ENCODE measurements at regions not wholly inside any gene's neighbourhood (a gene's known extent, or its start where the extent isn't known, plus 50 kb on each side); places are given as distances from the start of the nearest gene placed in this dataset.

- Mint-ChIP-seq H3K36me3 (ENCODE audit: low read depth) (no peaks in the 10 kb centered on the region), H3K9me3 (no peaks in the 10 kb centered on the region), H3K4me1 (ENCODE audit: low read depth) (no peaks in the 10 kb centered on the region), H3K27me3 (ENCODE audit: low read depth) (no peaks in the 10 kb centered on the region), H3K27ac (no peak overlapping the region), H3K4me3 (no peak overlapping the region)
- no peak for DNase-seq (ENCODE audit: low spot score)
Observed at GRCh38 chr2:17249249-17249648, 269.0 kb downstream of the RAD51AP2 start.

GRCh38 chr2:17245906-17246305 lies 272.3 kb downstream of the RAD51AP2 start:
- H3K4me1 Mint-ChIP-seq (ENCODE audit: low read depth) = no peaks in the 10 kb centered on the region
- H3K27me3 Mint-ChIP-seq (ENCODE audit: low read depth) = no peaks in the 10 kb centered on the region
- H3K36me3 Mint-ChIP-seq (ENCODE audit: low read depth) = no peaks in the 10 kb centered on the region
- DNase-seq (ENCODE audit: low spot score) = no peak
- H3K27ac Mint-ChIP-seq = no peak overlapping the region
- no peak overlapping the region for H3K4me3 Mint-ChIP-seq
- H3K9me3 Mint-ChIP-seq = no peaks in the 10 kb centered on the region

DNA sequence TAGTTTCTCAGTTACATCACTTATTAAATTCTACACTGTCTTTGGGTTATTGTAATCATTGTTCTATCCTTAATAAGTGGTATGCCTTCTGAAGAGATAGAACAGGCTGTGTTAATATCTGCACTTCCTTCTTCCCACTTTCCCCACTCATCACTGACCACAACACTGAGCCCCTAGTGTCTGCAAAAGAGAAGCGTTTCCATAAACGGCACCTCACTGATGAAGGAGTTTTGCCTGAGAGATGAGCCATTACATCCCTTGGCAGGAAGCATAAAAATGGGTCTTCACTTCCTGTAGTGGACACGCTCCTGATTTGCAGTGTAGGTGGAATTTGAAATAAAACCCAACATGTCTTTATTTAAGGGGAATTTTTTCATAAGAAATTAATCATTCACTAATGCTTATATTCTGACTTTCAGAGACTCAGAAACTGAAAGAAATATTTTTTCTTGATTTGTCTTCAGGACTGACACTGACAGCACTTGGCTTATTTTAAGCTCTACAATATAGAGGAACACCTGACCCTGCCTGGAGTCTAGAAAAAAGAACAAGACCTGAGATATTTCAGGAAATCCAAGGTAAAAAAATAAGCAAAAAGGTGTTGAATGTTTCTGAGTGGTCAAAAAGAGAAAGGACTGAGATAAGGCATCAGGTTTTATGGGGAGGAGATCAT lies 275.3 kb downstream of the RAD51AP2 start:
- H3K9me3 Mint-ChIP-seq = no peaks in the 10 kb centered on the region
- no peak overlapping the region for H3K4me3 Mint-ChIP-seq
- H3K36me3 Mint-ChIP-seq (ENCODE audit: low read depth) = no peaks in the 10 kb centered on the region
- H3K27ac Mint-ChIP-seq = no peak overlapping the region
- no peaks in the 10 kb centered on the region for H3K27me3 Mint-ChIP-seq (ENCODE audit: low read depth)
- no peak for DNase-seq (ENCODE audit: low spot score)
- H3K4me1 Mint-ChIP-seq (ENCODE audit: low read depth) = no peaks in the 10 kb centered on the region

DNA sequence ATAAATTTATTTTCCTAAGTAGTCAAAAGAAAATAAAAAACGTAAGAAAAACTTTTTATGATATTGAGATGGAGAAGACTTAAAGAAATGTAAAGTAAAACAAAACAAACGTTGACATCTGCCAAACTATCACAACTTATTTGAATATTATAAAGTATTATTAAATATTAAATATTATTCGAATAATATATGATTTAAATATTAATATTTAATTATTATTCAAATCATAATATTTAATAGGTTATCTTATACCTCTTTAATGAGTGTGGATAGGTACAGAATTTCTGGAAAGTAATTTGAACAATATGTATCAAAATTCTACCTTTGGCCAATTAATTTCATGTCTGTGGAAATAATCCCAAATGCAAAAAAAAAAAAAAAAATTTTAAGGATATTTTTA lies 278.7 kb downstream of the RAD51AP2 start:
- Mint-ChIP-seq H3K9me3 (no peaks in the 10 kb centered on the region), H3K4me3 (no peak overlapping the region), H3K27me3 (ENCODE audit: low read depth) (no peaks in the 10 kb centered on the region), H3K4me1 (ENCODE audit: low read depth) (no peaks in the 10 kb centered on the region), H3K27ac (no peak overlapping the region), H3K36me3 (ENCODE audit: low read depth) (no peaks in the 10 kb centered on the region)
- DNase-seq (ENCODE audit: low spot score) = no peak

DNA sequence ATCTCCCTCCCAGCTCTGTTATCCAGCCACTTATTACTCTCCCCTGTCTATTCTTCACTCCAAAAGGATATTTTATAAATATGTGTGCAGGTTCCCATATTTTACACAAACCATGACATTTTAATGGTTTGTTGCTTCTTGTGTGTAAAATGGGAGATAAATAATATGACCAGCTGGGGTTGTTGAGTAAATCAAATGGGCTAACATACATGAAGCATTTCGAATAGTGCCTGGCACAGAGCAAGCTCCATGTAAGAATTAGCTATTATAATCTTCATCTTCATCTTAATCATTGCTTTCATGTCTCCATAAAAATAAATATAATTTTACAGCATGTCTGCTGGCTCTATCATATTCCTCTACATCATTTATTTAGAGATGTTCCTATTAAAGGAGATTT lies 283.1 kb downstream of the RAD51AP2 start:
- no peak overlapping the region for H3K4me3 Mint-ChIP-seq
- DNase-seq (ENCODE audit: low spot score) = no peak
- H3K4me1 Mint-ChIP-seq (ENCODE audit: low read depth) = no peaks in the 10 kb centered on the region
- H3K27me3 Mint-ChIP-seq (ENCODE audit: low read depth) = no peaks in the 10 kb centered on the region
- H3K9me3 Mint-ChIP-seq = no peaks in the 10 kb centered on the region
- no peaks in the 10 kb centered on the region for H3K36me3 Mint-ChIP-seq (ENCODE audit: low read depth)
- H3K27ac Mint-ChIP-seq = no peak overlapping the region

- Mint-ChIP-seq H3K27me3 (ENCODE audit: low read depth) (no peaks in the 10 kb centered on the region), H3K4me1 (ENCODE audit: low read depth) (no peaks in the 10 kb centered on the region), H3K27ac (no peak overlapping the region), H3K9me3 (no peaks in the 10 kb centered on the region), H3K36me3 (ENCODE audit: low read depth) (no peaks in the 10 kb centered on the region), H3K4me3 (no peak overlapping the region)
- DNase-seq (ENCODE audit: low spot score) = no peak
Observed at GRCh38 chr2:17232776-17233556, 285.3 kb downstream of the RAD51AP2 start.

DNA sequence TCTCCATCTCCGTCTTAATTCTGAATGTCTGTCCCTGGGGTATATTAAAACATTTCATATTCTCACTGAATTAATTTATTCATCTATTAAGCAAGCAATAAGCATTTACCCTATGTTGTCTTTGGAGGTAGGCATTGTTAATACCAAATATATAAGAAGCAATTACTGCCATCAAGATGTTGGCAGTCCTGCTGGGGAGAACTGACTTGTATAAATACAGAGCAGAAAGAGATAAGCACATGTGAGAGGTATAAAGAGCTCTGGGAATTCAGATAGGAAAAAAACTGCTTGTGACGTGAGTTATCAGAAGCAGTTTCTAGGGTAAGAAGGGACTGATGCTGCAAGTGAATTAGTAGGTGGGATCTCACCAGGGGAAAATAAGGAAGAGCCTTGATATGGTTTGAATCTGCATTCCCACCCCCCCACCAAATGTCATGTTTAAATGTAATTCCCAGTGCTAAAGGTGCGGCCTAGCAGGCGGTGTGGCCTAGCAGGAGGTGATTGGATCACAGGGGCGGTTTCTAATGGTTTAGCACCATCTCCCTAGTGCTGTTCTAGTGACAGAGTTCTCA lies 286.8 kb downstream of the RAD51AP2 start:
- Mint-ChIP-seq H3K27ac (no peak overlapping the region), H3K27me3 (ENCODE audit: low read depth) (no peaks in the 10 kb centered on the region), H3K4me3 (no peak overlapping the region), H3K9me3 (no peaks in the 10 kb centered on the region), H3K36me3 (ENCODE audit: low read depth) (no peaks in the 10 kb centered on the region), H3K4me1 (ENCODE audit: low read depth) (no peaks in the 10 kb centered on the region)
- no peak for DNase-seq (ENCODE audit: low spot score)

GRCh38 chr2:17229414-17229813 lies 288.8 kb downstream of the RAD51AP2 start:
- H3K4me1 Mint-ChIP-seq (ENCODE audit: low read depth) = no peaks in the 10 kb centered on the region
- H3K27me3 Mint-ChIP-seq (ENCODE audit: low read depth) = no peaks in the 10 kb centered on the region
- no peak for DNase-seq (ENCODE audit: low spot score)
- H3K9me3 Mint-ChIP-seq = no peaks in the 10 kb centered on the region
- H3K4me3 Mint-ChIP-seq = no peak overlapping the region
- no peak overlapping the region for H3K27ac Mint-ChIP-seq
- H3K36me3 Mint-ChIP-seq (ENCODE audit: low read depth) = no peaks in the 10 kb centered on the region

GRCh38 chr2:17228461-17228860 lies 289.8 kb downstream of the RAD51AP2 start:
- no peaks in the 10 kb centered on the region for H3K9me3 Mint-ChIP-seq

GRCh38 chr2:17227856-17228255 lies 290.4 kb downstream of the RAD51AP2 start:
- H3K27ac Mint-ChIP-seq = no peak overlapping the region
- H3K4me1 Mint-ChIP-seq (ENCODE audit: low read depth) = no peaks in the 10 kb centered on the region

More at GRCh38 chr2:17228461-17228860, 289.8 kb downstream of the RAD51AP2 start:
- Mint-ChIP-seq H3K4me1 (ENCODE audit: low read depth) (no peaks in the 10 kb centered on the region), H3K4me3 (no peak overlapping the region), H3K27ac (no peak overlapping the region), H3K36me3 (ENCODE audit: low read depth) (no peaks in the 10 kb centered on the region), H3K27me3 (ENCODE audit: low read depth) (no peaks in the 10 kb centered on the region)
- DNase-seq (ENCODE audit: low spot score) = no peak

GRCh38 chr2:17226941-17227490 lies 291.2 kb downstream of the RAD51AP2 start:
- Mint-ChIP-seq H3K9me3 (no peaks in the 10 kb centered on the region), H3K4me3 (no peak overlapping the region), H3K27ac (no peak overlapping the region), H3K27me3 (ENCODE audit: low read depth) (no peaks in the 10 kb centered on the region), H3K4me1 (ENCODE audit: low read depth) (no peaks in the 10 kb centered on the region), H3K36me3 (ENCODE audit: low read depth) (no peaks in the 10 kb centered on the region)
- no peak for DNase-seq (ENCODE audit: low spot score)

More at GRCh38 chr2:17227856-17228255, 290.4 kb downstream of the RAD51AP2 start:
- no peak for DNase-seq (ENCODE audit: low spot score)
- Mint-ChIP-seq H3K27me3 (ENCODE audit: low read depth) (no peaks in the 10 kb centered on the region), H3K4me3 (no peak overlapping the region), H3K9me3 (no peaks in the 10 kb centered on the region), H3K36me3 (ENCODE audit: low read depth) (no peaks in the 10 kb centered on the region)

GRCh38 chr2:17223211-17223610 lies 295.0 kb downstream of the RAD51AP2 start:
- H3K4me3 Mint-ChIP-seq = no peak overlapping the region
- no peaks in the 10 kb centered on the region for H3K9me3 Mint-ChIP-seq
- H3K27me3 Mint-ChIP-seq (ENCODE audit: low read depth) = no peaks in the 10 kb centered on the region
- no peak for DNase-seq (ENCODE audit: low spot score)
- no peak overlapping the region for H3K27ac Mint-ChIP-seq
- no peaks in the 10 kb centered on the region for H3K4me1 Mint-ChIP-seq (ENCODE audit: low read depth)
- no peaks in the 10 kb centered on the region for H3K36me3 Mint-ChIP-seq (ENCODE audit: low read depth)

DNA sequence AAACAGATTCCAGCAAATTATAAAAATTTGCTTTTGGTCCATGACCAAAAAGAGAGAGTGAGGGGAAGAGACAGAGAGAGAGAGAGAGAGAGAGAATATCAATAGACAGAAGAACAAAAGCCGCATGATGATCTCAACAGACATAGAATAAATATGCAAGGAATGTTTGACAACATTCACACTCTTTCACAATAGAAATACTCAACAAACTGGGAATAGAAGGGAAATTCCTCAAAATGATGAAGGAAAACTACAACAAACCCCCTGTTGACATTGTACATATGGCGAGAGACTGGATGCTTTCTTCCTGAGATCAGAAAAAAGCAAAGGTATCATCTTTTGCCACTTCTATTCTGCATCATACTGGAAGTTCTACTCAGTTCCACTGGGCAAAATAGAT lies 309.7 kb downstream of the RAD51AP2 start:
- H3K4me1 Mint-ChIP-seq (ENCODE audit: low read depth) = no peaks in the 10 kb centered on the region

GRCh38 chr2:17206771-17207170 lies 311.5 kb downstream of the RAD51AP2 start:
- H3K4me3 Mint-ChIP-seq = no peak overlapping the region
- peaks cover 5% of the 10 kb centered on the region for H3K9me3 Mint-ChIP-seq
- H3K27me3 Mint-ChIP-seq (ENCODE audit: low read depth) = no peaks in the 10 kb centered on the region
- no peak overlapping the region for H3K27ac Mint-ChIP-seq
- no peaks in the 10 kb centered on the region for H3K36me3 Mint-ChIP-seq (ENCODE audit: low read depth)
- no peaks in the 10 kb centered on the region for H3K4me1 Mint-ChIP-seq (ENCODE audit: low read depth)
- no peak for DNase-seq (ENCODE audit: low spot score)

More for the DNA sequence above, 309.7 kb downstream of the RAD51AP2 start:
- no peaks in the 10 kb centered on the region for H3K27me3 Mint-ChIP-seq (ENCODE audit: low read depth)
- H3K4me3 Mint-ChIP-seq = no peak overlapping the region
- no peak for DNase-seq (ENCODE audit: low spot score)
- H3K27ac Mint-ChIP-seq = no peak overlapping the region
- no peaks in the 10 kb centered on the region for H3K36me3 Mint-ChIP-seq (ENCODE audit: low read depth)
- H3K9me3 Mint-ChIP-seq = peaks cover 5% of the 10 kb centered on the region
